ENCODE measurements at regions not wholly inside any gene's neighbourhood (a gene's known extent, or its start where the extent isn't known, plus 50 kb on each side); places are given as distances from the start of the nearest gene placed in this dataset.

- TF ChIP-seq CTCF (IDR thresholded peaks at IDR 0.05), result no peak
- no peak for TF ChIP-seq POLR2A (IDR thresholded peaks at IDR 0.05)
Observed at GRCh38 chr2:100675373-100675772, 112.6 kb downstream of the PDCL3 start.
